SK-N-SH (cell line): ENCODE measurements at regions not wholly inside any gene's neighbourhood (a gene's known extent, or its start where the extent isn't known, plus 50 kb on each side); places are given as distances from the start of the nearest gene placed in this dataset.

Source experiments
- CTCF ChIA-PET: fragments of 300-600, 350-600 bp; formaldehyde crosslinking; extraction: SDS; loops from one replicate; lab custom pipeline; 2021; lab: Yijun Ruan, JAX
- POLR2A ChIA-PET: fragments of 350-600 bp; sonication (Branson Sonifier 250); formaldehyde crosslinking; extraction: SDS; loops from one replicate; lab custom pipeline; 2020; ENCODE audit warnings: antibody characterized with exemption, inconsistent platforms; lab: Yijun Ruan, JAX
- DNase-seq: peaks from one replicate; pipeline ENCODE4 v3.0.0; 2012
- H2AFZ ChIP-seq: fragments of 200-600 bp; sonication (generic); 2 replicates; pipeline ENCODE4 v1.8.1; 2016; ENCODE audit warnings: antibody characterized with exemption, mild to moderate bottlenecking, low read depth
- H3F3A ChIP-seq: fragments of 200-600 bp; sonication (generic); replicated peaks from 2 replicates; pipeline ENCODE3; 2016; ENCODE audit warnings: antibody characterized with exemption, mild to moderate bottlenecking; ENCODE audit not compliant: insufficient read depth
- H3K27ac ChIP-seq, 2 experiments: fragments of 200-500 bp in 1 of 2; fragments of 200-600 bp in 1 of 2; sonication (Bioruptor generic) in 1 of 2; sonication (generic), shearing (Covaris generic) in 1 of 2; 2 replicates each; pipeline versions ENCODE4 v1.5.1 to v1.6.1; 2014 to 2016; ENCODE audit warnings: low read depth in 2 of 2, inconsistent platforms in 1 of 2, low read length in 1 of 2, mild to moderate bottlenecking in 1 of 2, mixed read lengths in 1 of 2
- H3K27me3 ChIP-seq: fragments of 200-600 bp; sonication (generic), shearing (Covaris generic); 2 replicates; pipeline ENCODE4 v1.6.1; 2016; ENCODE audit warnings: mixed run types; ENCODE audit not compliant: insufficient read depth
- H3K36me3 ChIP-seq, 2 experiments: fragments of 200-500 bp in 1 of 2; fragments of 200-600 bp in 1 of 2; sonication (Bioruptor generic) in 1 of 2; sonication (generic) in 1 of 2; replicated peaks in 1 of 2; 2 replicates each; pipeline versions ENCODE3 to v1.5.1; 2014 to 2016; ENCODE audit warnings: low read length in 1 of 2, mild to moderate bottlenecking in 1 of 2; ENCODE audit not compliant: insufficient read depth in 2 of 2, control insufficient read depth in 1 of 2
- H3K4me1 ChIP-seq, 2 experiments: fragments of 200-500 bp in 1 of 2; fragments of 200-600 bp in 1 of 2; sonication (Bioruptor generic) in 1 of 2; sonication (generic), shearing (Covaris generic) in 1 of 2; 2 replicates each; pipeline versions ENCODE4 v1.5.1 to v1.6.1; 2014 to 2016; ENCODE audit warnings: low read depth in 1 of 2, low read length in 1 of 2, mixed run types in 1 of 2; ENCODE audit not compliant: insufficient read depth in 2 of 2, control insufficient read depth in 1 of 2
- H3K4me2 ChIP-seq: fragments of 200-600 bp; sonication (generic), shearing (Covaris generic); 2 replicates; pipeline ENCODE4 v1.6.1; 2017; ENCODE audit warnings: mixed run types
- H3K4me3 ChIP-seq, 2 experiments: fragments of 200-500 bp in 1 of 2; fragments of 200-600 bp in 1 of 2; sonication (Bioruptor generic) in 1 of 2; sonication (generic), shearing (Covaris generic) in 1 of 2; 2 replicates each; pipeline versions ENCODE4 v1.5.1 to v1.8.1; 2014 to 2016; ENCODE audit warnings: low read depth in 2 of 2, inconsistent platforms in 1 of 2, low read length in 1 of 2, mild to moderate bottlenecking in 1 of 2, mixed read lengths in 1 of 2, moderate library complexity in 1 of 2
- H3K79me2 ChIP-seq: fragments of 200-600 bp; sonication (generic); 2 replicates; pipeline ENCODE4 v1.8.1; 2017; ENCODE audit warnings: mild to moderate bottlenecking; ENCODE audit not compliant: insufficient read depth
- H3K9ac ChIP-seq: fragments of 200-600 bp; sonication (generic); 2 replicates; pipeline ENCODE4 v1.6.1; 2017; ENCODE audit warnings: mixed run types
- H3K9me2 ChIP-seq: fragments of 200-600 bp; sonication (generic); 2 replicates; pipeline ENCODE4 v1.6.1; 2017; ENCODE audit warnings: mixed run types
- H3K9me3 ChIP-seq: fragments of 200-600 bp; sonication (generic); 2 replicates; pipeline ENCODE4 v1.6.1; 2017; ENCODE audit warnings: mixed run types, mild to moderate bottlenecking, moderate library complexity
- H4K20me1 ChIP-seq: fragments of 200-600 bp; sonication (generic); 2 replicates; pipeline ENCODE4 v1.6.1; 2017; ENCODE audit warnings: mild to moderate bottlenecking, mixed run types; ENCODE audit not compliant: insufficient read depth
- EZH2phosphoT487 ChIP-seq: fragments of 200-600 bp; sonication (generic); IDR thresholded peaks from 2 replicates; pipeline ENCODE4 v1.6.1; 2017; ENCODE audit warnings: low read depth, mixed run types, mild to moderate bottlenecking, antibody characterized with exemption, moderate library complexity, borderline replicate concordance
- FOXJ3 ChIP-seq: sonication (generic); formaldehyde crosslinking; IDR thresholded peaks from 2 replicates; pipeline ENCODE4 v1.5.1; 2020; ENCODE audit warnings: mild to moderate bottlenecking, missing genetic modification reagents
- FOXM1 ChIP-seq: IDR thresholded peaks from 2 replicates; pipeline ENCODE4 v1.4.0; 2012; ENCODE audit warnings: low read depth, mild to moderate bottlenecking
- IRF3 ChIP-seq: fragments of 150-350 bp; IDR thresholded peaks from 2 replicates; pipeline ENCODE4 v1.6.1; 2016; ENCODE audit warnings: mild to moderate bottlenecking, low read depth, low read length
- JUND ChIP-seq: IDR thresholded peaks from 2 replicates; pipeline ENCODE4 v1.4.0; 2012
- POLR2AphosphoS5 ChIP-seq: IDR thresholded peaks from 2 replicates; pipeline ENCODE4 v1.6.1; 2012; ENCODE audit warnings: low read depth, low read length
- RAD21 ChIP-seq: IDR thresholded peaks from 2 replicates; pipeline ENCODE4 v1.6.1; 2012; ENCODE audit warnings: mild to moderate bottlenecking, low read length
- RFX5 ChIP-seq: IDR thresholded peaks from 2 replicates; pipeline ENCODE4 v1.6.1; 2012; ENCODE audit warnings: mild to moderate bottlenecking, improper control_type of control experiment, low read length
- RXRA ChIP-seq: IDR thresholded peaks from 2 replicates; pipeline ENCODE4 v1.4.0; 2012; ENCODE audit warnings: low read depth, mild to moderate bottlenecking, borderline replicate concordance
- TAF1 ChIP-seq: IDR thresholded peaks from 2 replicates; pipeline ENCODE4 v1.6.1; 2012; ENCODE audit warnings: low read depth, mild to moderate bottlenecking, low read length, moderate library complexity, borderline replicate concordance
- TCF12 ChIP-seq: IDR thresholded peaks from 2 replicates; pipeline ENCODE4 v1.4.0; 2012
- USF1 ChIP-seq: IDR thresholded peaks from 2 replicates; pipeline ENCODE4 v1.4.0; 2012; ENCODE audit warnings: low read depth, borderline replicate concordance
- YY1 ChIP-seq: IDR thresholded peaks from 2 replicates; pipeline ENCODE4 v1.4.0; 2012; ENCODE audit warnings: low read depth, mild to moderate bottlenecking
- WGBS: methylation state at CpG from one replicate; pipeline ENCODE4 v1.1.6; 2017; ENCODE audit warnings: low lambda C conversion rate; 5-methylcytosine and 5-hydroxymethylcytosine counted together
- TF ChIP-seq, protein P1 (sequence below): fragments of 200-600 bp; sonication (generic); IDR thresholded peaks from 2 replicates; pipeline ENCODE4 v1.6.1; 2017; ENCODE audit warnings: antibody characterized with exemption, mild to moderate bottlenecking, moderate library complexity
- TF ChIP-seq, protein P2 (sequence below): IDR thresholded peaks from 2 replicates; pipeline ENCODE4; 2012
- TF ChIP-seq, protein P3 (sequence below): IDR thresholded peaks from 2 replicates; pipeline ENCODE4 v1.6.1; 2012; ENCODE audit warnings: mild to moderate bottlenecking, low read depth, low read length, moderate library complexity

GRCh38 chr2:239651859-239652258, 251.0 kb upstream of the HDAC4 start:
- H3K27me3 ChIP-seq: no peaks in the 10 kb centered on the region
- no peak overlapping the region for H3K27ac ChIP-seq
- WGBS: 27% methylated on average over 6 of the region's 6 CpGs
- H3K4me1 ChIP-seq: no peaks in the 10 kb centered on the region
- H3K9ac ChIP-seq: no peak overlapping the region
- TF ChIP-seq, protein P1, sequence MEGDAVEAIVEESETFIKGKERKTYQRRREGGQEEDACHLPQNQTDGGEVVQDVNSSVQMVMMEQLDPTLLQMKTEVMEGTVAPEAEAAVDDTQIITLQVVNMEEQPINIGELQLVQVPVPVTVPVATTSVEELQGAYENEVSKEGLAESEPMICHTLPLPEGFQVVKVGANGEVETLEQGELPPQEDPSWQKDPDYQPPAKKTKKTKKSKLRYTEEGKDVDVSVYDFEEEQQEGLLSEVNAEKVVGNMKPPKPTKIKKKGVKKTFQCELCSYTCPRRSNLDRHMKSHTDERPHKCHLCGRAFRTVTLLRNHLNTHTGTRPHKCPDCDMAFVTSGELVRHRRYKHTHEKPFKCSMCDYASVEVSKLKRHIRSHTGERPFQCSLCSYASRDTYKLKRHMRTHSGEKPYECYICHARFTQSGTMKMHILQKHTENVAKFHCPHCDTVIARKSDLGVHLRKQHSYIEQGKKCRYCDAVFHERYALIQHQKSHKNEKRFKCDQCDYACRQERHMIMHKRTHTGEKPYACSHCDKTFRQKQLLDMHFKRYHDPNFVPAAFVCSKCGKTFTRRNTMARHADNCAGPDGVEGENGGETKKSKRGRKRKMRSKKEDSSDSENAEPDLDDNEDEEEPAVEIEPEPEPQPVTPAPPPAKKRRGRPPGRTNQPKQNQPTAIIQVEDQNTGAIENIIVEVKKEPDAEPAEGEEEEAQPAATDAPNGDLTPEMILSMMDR: no peak
- TF ChIP-seq USF1 (no peak), RXRA (no peak), IRF3 (no peak), JUND (no peak), TAF1 (no peak), FOXJ3 (no peak), FOXM1 (no peak), TCF12 (no peak), POLR2AphosphoS5 (no peak), YY1 (no peak), RAD21 (no peak), EZH2phosphoT487 (no peak), RFX5 (no peak)
- TF ChIP-seq, protein P2, sequence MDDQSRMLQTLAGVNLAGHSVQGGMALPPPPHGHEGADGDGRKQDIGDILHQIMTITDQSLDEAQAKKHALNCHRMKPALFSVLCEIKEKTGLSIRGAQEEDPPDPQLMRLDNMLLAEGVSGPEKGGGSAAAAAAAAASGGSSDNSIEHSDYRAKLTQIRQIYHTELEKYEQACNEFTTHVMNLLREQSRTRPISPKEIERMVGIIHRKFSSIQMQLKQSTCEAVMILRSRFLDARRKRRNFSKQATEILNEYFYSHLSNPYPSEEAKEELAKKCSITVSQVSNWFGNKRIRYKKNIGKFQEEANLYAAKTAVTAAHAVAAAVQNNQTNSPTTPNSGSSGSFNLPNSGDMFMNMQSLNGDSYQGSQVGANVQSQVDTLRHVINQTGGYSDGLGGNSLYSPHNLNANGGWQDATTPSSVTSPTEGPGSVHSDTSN: no peak
- TF ChIP-seq, protein P3, sequence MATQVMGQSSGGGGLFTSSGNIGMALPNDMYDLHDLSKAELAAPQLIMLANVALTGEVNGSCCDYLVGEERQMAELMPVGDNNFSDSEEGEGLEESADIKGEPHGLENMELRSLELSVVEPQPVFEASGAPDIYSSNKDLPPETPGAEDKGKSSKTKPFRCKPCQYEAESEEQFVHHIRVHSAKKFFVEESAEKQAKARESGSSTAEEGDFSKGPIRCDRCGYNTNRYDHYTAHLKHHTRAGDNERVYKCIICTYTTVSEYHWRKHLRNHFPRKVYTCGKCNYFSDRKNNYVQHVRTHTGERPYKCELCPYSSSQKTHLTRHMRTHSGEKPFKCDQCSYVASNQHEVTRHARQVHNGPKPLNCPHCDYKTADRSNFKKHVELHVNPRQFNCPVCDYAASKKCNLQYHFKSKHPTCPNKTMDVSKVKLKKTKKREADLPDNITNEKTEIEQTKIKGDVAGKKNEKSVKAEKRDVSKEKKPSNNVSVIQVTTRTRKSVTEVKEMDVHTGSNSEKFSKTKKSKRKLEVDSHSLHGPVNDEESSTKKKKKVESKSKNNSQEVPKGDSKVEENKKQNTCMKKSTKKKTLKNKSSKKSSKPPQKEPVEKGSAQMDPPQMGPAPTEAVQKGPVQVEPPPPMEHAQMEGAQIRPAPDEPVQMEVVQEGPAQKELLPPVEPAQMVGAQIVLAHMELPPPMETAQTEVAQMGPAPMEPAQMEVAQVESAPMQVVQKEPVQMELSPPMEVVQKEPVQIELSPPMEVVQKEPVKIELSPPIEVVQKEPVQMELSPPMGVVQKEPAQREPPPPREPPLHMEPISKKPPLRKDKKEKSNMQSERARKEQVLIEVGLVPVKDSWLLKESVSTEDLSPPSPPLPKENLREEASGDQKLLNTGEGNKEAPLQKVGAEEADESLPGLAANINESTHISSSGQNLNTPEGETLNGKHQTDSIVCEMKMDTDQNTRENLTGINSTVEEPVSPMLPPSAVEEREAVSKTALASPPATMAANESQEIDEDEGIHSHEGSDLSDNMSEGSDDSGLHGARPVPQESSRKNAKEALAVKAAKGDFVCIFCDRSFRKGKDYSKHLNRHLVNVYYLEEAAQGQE: no peak
- no peaks in the 10 kb centered on the region for H3K9me3 ChIP-seq
- H3K36me3 ChIP-seq: no peaks in the 10 kb centered on the region
- no peaks in the 10 kb centered on the region for H3F3A ChIP-seq
- H4K20me1 ChIP-seq: no peaks in the 10 kb centered on the region
- no peaks in the 10 kb centered on the region for H3K79me2 ChIP-seq
- no peak overlapping the region for H3K4me3 ChIP-seq
- H3K4me2 ChIP-seq: no peak overlapping the region
- CTCF ChIA-PET: no interaction called here
- no peak for DNase-seq
- H2AFZ ChIP-seq: no peak overlapping the region
- no peaks in the 10 kb centered on the region for H3K9me2 ChIP-seq
- POLR2A ChIA-PET: no interaction called here
